SK-N-SH (cell line): ENCODE measurements at regions not wholly inside any gene's neighbourhood (a gene's known extent, or its start where the extent isn't known, plus 50 kb on each side); places are given as distances from the start of the nearest gene placed in this dataset.

Experiments
- CTCF ChIA-PET: fragments of 300-600, 350-600 bp; formaldehyde crosslinking; extraction: SDS; loops from one replicate; lab custom pipeline; 2021; lab: Yijun Ruan, JAX
- POLR2A ChIA-PET: fragments of 350-600 bp; sonication (Branson Sonifier 250); formaldehyde crosslinking; extraction: SDS; loops from one replicate; lab custom pipeline; 2020; ENCODE audit warnings: antibody characterized with exemption, inconsistent platforms; lab: Yijun Ruan, JAX
- DNase-seq: peaks from one replicate; pipeline ENCODE4 v3.0.0; 2012
- H2AFZ ChIP-seq: fragments of 200-600 bp; sonication (generic); 2 replicates; pipeline ENCODE4 v1.8.1; 2016; ENCODE audit warnings: antibody characterized with exemption, mild to moderate bottlenecking, low read depth
- H3F3A ChIP-seq: fragments of 200-600 bp; sonication (generic); replicated peaks from 2 replicates; pipeline ENCODE3; 2016; ENCODE audit warnings: antibody characterized with exemption, mild to moderate bottlenecking; ENCODE audit not compliant: insufficient read depth
- H3K27ac ChIP-seq, 2 experiments: fragments of 200-500 bp in 1 of 2; fragments of 200-600 bp in 1 of 2; sonication (Bioruptor generic) in 1 of 2; sonication (generic), shearing (Covaris generic) in 1 of 2; 2 replicates each; pipeline versions ENCODE4 v1.5.1 to v1.6.1; 2014 to 2016; ENCODE audit warnings: low read depth in 2 of 2, inconsistent platforms in 1 of 2, low read length in 1 of 2, mild to moderate bottlenecking in 1 of 2, mixed read lengths in 1 of 2
- H3K27me3 ChIP-seq: fragments of 200-600 bp; sonication (generic), shearing (Covaris generic); 2 replicates; pipeline ENCODE4 v1.6.1; 2016; ENCODE audit warnings: mixed run types; ENCODE audit not compliant: insufficient read depth
- H3K36me3 ChIP-seq, 2 experiments: fragments of 200-500 bp in 1 of 2; fragments of 200-600 bp in 1 of 2; sonication (Bioruptor generic) in 1 of 2; sonication (generic) in 1 of 2; replicated peaks in 1 of 2; 2 replicates each; pipeline versions ENCODE3 to v1.5.1; 2014 to 2016; ENCODE audit warnings: low read length in 1 of 2, mild to moderate bottlenecking in 1 of 2; ENCODE audit not compliant: insufficient read depth in 2 of 2, control insufficient read depth in 1 of 2
- H3K4me1 ChIP-seq, 2 experiments: fragments of 200-500 bp in 1 of 2; fragments of 200-600 bp in 1 of 2; sonication (Bioruptor generic) in 1 of 2; sonication (generic), shearing (Covaris generic) in 1 of 2; 2 replicates each; pipeline versions ENCODE4 v1.5.1 to v1.6.1; 2014 to 2016; ENCODE audit warnings: low read depth in 1 of 2, low read length in 1 of 2, mixed run types in 1 of 2; ENCODE audit not compliant: insufficient read depth in 2 of 2, control insufficient read depth in 1 of 2
- H3K4me2 ChIP-seq: fragments of 200-600 bp; sonication (generic), shearing (Covaris generic); 2 replicates; pipeline ENCODE4 v1.6.1; 2017; ENCODE audit warnings: mixed run types
- H3K4me3 ChIP-seq, 2 experiments: fragments of 200-500 bp in 1 of 2; fragments of 200-600 bp in 1 of 2; sonication (Bioruptor generic) in 1 of 2; sonication (generic), shearing (Covaris generic) in 1 of 2; 2 replicates each; pipeline versions ENCODE4 v1.5.1 to v1.8.1; 2014 to 2016; ENCODE audit warnings: low read depth in 2 of 2, inconsistent platforms in 1 of 2, low read length in 1 of 2, mild to moderate bottlenecking in 1 of 2, mixed read lengths in 1 of 2, moderate library complexity in 1 of 2
- H3K79me2 ChIP-seq: fragments of 200-600 bp; sonication (generic); 2 replicates; pipeline ENCODE4 v1.8.1; 2017; ENCODE audit warnings: mild to moderate bottlenecking; ENCODE audit not compliant: insufficient read depth
- H3K9ac ChIP-seq: fragments of 200-600 bp; sonication (generic); 2 replicates; pipeline ENCODE4 v1.6.1; 2017; ENCODE audit warnings: mixed run types
- H3K9me2 ChIP-seq: fragments of 200-600 bp; sonication (generic); 2 replicates; pipeline ENCODE4 v1.6.1; 2017; ENCODE audit warnings: mixed run types
- H3K9me3 ChIP-seq: fragments of 200-600 bp; sonication (generic); 2 replicates; pipeline ENCODE4 v1.6.1; 2017; ENCODE audit warnings: mixed run types, mild to moderate bottlenecking, moderate library complexity
- H4K20me1 ChIP-seq: fragments of 200-600 bp; sonication (generic); 2 replicates; pipeline ENCODE4 v1.6.1; 2017; ENCODE audit warnings: mild to moderate bottlenecking, mixed run types; ENCODE audit not compliant: insufficient read depth
- ELF1 ChIP-seq: IDR thresholded peaks from 2 replicates; pipeline ENCODE4 v1.4.0; 2012
- EZH2phosphoT487 ChIP-seq: fragments of 200-600 bp; sonication (generic); IDR thresholded peaks from 2 replicates; pipeline ENCODE4 v1.6.1; 2017; ENCODE audit warnings: low read depth, mixed run types, mild to moderate bottlenecking, antibody characterized with exemption, moderate library complexity, borderline replicate concordance
- FOSL2 ChIP-seq: IDR thresholded peaks from 2 replicates; pipeline ENCODE4 v1.4.0; 2012; ENCODE audit warnings: low read depth, mild to moderate bottlenecking, moderate library complexity, borderline replicate concordance
- FOXJ3 ChIP-seq: sonication (generic); formaldehyde crosslinking; IDR thresholded peaks from 2 replicates; pipeline ENCODE4 v1.5.1; 2020; ENCODE audit warnings: mild to moderate bottlenecking, missing genetic modification reagents
- MEF2A ChIP-seq: IDR thresholded peaks from 2 replicates; pipeline ENCODE4 v1.4.0; 2012; ENCODE audit warnings: low read depth, borderline replicate concordance
- NFIC ChIP-seq: IDR thresholded peaks from 2 replicates; pipeline ENCODE4 v1.4.0; 2012; ENCODE audit warnings: borderline replicate concordance
- NRF1 ChIP-seq: IDR thresholded peaks from 2 replicates; pipeline ENCODE4 v1.6.1; 2012; ENCODE audit warnings: low read depth, mild to moderate bottlenecking, low read length
- POLR2AphosphoS5 ChIP-seq: IDR thresholded peaks from 2 replicates; pipeline ENCODE4 v1.6.1; 2012; ENCODE audit warnings: low read depth, low read length
- RCOR1 ChIP-seq: fragments of 150-350 bp; IDR thresholded peaks from 2 replicates; pipeline ENCODE4 v1.6.1; 2017; ENCODE audit warnings: antibody characterized with exemption, low read length
- SIN3A ChIP-seq: IDR thresholded peaks from 2 replicates; pipeline ENCODE4 v1.6.1; 2012; ENCODE audit warnings: low read depth, mild to moderate bottlenecking, low read length, moderate library complexity, borderline replicate concordance
- TAF1 ChIP-seq: IDR thresholded peaks from 2 replicates; pipeline ENCODE4 v1.6.1; 2012; ENCODE audit warnings: low read depth, mild to moderate bottlenecking, low read length, moderate library complexity, borderline replicate concordance
- WGBS: methylation state at CpG from one replicate; pipeline ENCODE4 v1.1.6; 2017; ENCODE audit warnings: low lambda C conversion rate; 5-methylcytosine and 5-hydroxymethylcytosine counted together
- TF ChIP-seq, protein P1 (sequence below): fragments of 200-600 bp; sonication (generic); IDR thresholded peaks from 2 replicates; pipeline ENCODE4 v1.6.1; 2017; ENCODE audit warnings: antibody characterized with exemption, mild to moderate bottlenecking, moderate library complexity
- TF ChIP-seq, protein P2 (sequence below): IDR thresholded peaks from 2 replicates; pipeline ENCODE4 v1.4.0; 2012; ENCODE audit warnings: low read depth, borderline replicate concordance
- TF ChIP-seq, protein P3 (sequence below): IDR thresholded peaks from 2 replicates; pipeline ENCODE4 v1.6.1; 2012; ENCODE audit warnings: mild to moderate bottlenecking, low read depth, low read length, moderate library complexity
- TF ChIP-seq, protein P4 (sequence below): IDR thresholded peaks from 2 replicates; pipeline ENCODE4 v1.4.0; 2012; ENCODE audit warnings: low read depth
- TF ChIP-seq, protein P5 (sequence below): IDR thresholded peaks from 2 replicates; pipeline ENCODE4 v1.4.0; 2012; ENCODE audit warnings: low read depth, borderline replicate concordance

DNA sequence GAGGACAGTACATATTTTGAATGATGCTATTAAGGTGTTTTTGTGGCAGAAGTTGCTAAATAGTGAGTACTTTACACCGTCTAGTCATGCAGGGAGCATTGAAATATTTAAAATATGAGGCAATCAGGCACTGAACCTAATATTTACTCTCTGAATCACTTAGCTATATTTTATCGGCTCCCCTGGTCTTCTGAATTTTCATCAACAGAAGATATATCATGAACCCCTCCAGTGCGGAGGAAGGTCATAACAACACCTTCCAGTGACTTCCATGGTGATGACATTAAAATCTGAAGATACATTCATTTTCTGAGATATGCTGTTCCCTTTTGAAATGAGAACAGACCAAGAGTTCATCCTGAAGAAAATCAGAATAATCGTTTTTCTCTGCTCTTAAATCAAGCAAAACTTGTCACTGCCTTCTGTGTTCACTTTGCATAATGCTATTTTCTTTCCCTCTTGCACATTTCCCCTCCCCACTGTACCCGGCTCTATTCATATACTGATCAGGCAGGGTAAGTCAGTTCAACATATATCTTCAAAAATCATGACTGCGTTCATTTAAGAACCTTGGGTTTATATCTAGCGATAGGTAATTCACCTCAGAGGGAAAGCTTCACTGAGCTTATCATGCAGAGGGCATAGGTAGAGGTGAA lies 729.9 kb upstream of the GYPC start:
- Histone ChIP-seq H3K4me1 (no peaks in the 10 kb centered on the region), H3K4me2 (no peak overlapping the region), H3K27me3 (no peaks in the 10 kb centered on the region), H3K9me3 (no peaks in the 10 kb centered on the region), H3K36me3 (no peaks in the 10 kb centered on the region), H3K4me3 (no peak overlapping the region), H2AFZ (no peak overlapping the region), H3F3A (no peaks in the 10 kb centered on the region), H3K9me2 (no peaks in the 10 kb centered on the region), H3K9ac (no peak overlapping the region), H4K20me1 (no peaks in the 10 kb centered on the region), H3K79me2 (no peaks in the 10 kb centered on the region), H3K27ac (no peak overlapping the region)
- no peak for TF ChIP-seq EZH2phosphoT487
- no peak for TF ChIP-seq NRF1
- TF ChIP-seq, protein P1, sequence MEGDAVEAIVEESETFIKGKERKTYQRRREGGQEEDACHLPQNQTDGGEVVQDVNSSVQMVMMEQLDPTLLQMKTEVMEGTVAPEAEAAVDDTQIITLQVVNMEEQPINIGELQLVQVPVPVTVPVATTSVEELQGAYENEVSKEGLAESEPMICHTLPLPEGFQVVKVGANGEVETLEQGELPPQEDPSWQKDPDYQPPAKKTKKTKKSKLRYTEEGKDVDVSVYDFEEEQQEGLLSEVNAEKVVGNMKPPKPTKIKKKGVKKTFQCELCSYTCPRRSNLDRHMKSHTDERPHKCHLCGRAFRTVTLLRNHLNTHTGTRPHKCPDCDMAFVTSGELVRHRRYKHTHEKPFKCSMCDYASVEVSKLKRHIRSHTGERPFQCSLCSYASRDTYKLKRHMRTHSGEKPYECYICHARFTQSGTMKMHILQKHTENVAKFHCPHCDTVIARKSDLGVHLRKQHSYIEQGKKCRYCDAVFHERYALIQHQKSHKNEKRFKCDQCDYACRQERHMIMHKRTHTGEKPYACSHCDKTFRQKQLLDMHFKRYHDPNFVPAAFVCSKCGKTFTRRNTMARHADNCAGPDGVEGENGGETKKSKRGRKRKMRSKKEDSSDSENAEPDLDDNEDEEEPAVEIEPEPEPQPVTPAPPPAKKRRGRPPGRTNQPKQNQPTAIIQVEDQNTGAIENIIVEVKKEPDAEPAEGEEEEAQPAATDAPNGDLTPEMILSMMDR: no peak
- CTCF ChIA-PET: no interaction called here
- POLR2A ChIA-PET: no interaction called here
- DNase-seq: no peak
- WGBS: 18% methylated on average over 7 of the region's 7 CpGs

DNA sequence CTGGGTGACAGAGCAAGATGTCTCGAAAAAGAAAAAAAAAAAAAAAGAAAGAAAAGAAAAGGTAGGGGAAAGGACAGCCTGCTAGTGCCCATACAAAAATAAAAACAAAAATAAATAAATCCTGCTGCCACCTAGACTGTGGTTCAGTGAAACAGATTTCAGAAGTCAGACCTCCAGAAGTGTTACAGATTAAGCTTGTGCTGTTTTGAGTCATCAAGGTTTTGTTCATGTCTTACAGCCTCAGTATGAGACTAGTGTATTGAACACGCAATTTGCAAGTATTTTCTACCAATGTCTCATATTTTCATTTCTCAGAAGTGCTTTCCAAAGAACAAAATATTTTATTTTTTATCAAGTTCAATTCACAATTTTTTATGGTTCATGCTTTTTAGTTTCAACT lies 720.4 kb upstream of the GYPC start:
- 2% methylated on average over 2 of the region's 2 CpGs for WGBS
- no peak for DNase-seq
- Histone ChIP-seq H3K27me3 (no peaks in the 10 kb centered on the region), H2AFZ (no peak overlapping the region), H3K9ac (no peak overlapping the region), H3K4me2 (no peak overlapping the region), H3K4me1 (no peaks in the 10 kb centered on the region), H3K36me3 (no peaks in the 10 kb centered on the region), H3K79me2 (no peaks in the 10 kb centered on the region)
- POLR2A ChIA-PET: no interaction called here
- no peak for TF ChIP-seq FOXJ3
- no peak for TF ChIP-seq RCOR1
- TF ChIP-seq ELF1: no peak
- no peak for TF ChIP-seq MEF2A
- TF ChIP-seq POLR2AphosphoS5: no peak
- no peak for TF ChIP-seq SIN3A
- TF ChIP-seq, protein P2, sequence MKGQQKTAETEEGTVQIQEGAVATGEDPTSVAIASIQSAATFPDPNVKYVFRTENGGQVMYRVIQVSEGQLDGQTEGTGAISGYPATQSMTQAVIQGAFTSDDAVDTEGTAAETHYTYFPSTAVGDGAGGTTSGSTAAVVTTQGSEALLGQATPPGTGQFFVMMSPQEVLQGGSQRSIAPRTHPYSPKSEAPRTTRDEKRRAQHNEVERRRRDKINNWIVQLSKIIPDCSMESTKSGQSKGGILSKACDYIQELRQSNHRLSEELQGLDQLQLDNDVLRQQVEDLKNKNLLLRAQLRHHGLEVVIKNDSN: no peak
- TF ChIP-seq, protein P3, sequence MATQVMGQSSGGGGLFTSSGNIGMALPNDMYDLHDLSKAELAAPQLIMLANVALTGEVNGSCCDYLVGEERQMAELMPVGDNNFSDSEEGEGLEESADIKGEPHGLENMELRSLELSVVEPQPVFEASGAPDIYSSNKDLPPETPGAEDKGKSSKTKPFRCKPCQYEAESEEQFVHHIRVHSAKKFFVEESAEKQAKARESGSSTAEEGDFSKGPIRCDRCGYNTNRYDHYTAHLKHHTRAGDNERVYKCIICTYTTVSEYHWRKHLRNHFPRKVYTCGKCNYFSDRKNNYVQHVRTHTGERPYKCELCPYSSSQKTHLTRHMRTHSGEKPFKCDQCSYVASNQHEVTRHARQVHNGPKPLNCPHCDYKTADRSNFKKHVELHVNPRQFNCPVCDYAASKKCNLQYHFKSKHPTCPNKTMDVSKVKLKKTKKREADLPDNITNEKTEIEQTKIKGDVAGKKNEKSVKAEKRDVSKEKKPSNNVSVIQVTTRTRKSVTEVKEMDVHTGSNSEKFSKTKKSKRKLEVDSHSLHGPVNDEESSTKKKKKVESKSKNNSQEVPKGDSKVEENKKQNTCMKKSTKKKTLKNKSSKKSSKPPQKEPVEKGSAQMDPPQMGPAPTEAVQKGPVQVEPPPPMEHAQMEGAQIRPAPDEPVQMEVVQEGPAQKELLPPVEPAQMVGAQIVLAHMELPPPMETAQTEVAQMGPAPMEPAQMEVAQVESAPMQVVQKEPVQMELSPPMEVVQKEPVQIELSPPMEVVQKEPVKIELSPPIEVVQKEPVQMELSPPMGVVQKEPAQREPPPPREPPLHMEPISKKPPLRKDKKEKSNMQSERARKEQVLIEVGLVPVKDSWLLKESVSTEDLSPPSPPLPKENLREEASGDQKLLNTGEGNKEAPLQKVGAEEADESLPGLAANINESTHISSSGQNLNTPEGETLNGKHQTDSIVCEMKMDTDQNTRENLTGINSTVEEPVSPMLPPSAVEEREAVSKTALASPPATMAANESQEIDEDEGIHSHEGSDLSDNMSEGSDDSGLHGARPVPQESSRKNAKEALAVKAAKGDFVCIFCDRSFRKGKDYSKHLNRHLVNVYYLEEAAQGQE: no peak
- TF ChIP-seq, protein P4, sequence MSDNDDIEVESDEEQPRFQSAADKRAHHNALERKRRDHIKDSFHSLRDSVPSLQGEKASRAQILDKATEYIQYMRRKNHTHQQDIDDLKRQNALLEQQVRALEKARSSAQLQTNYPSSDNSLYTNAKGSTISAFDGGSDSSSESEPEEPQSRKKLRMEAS: no peak
- no peak for TF ChIP-seq EZH2phosphoT487
- TF ChIP-seq NFIC: no peak
- TF ChIP-seq, protein P5, sequence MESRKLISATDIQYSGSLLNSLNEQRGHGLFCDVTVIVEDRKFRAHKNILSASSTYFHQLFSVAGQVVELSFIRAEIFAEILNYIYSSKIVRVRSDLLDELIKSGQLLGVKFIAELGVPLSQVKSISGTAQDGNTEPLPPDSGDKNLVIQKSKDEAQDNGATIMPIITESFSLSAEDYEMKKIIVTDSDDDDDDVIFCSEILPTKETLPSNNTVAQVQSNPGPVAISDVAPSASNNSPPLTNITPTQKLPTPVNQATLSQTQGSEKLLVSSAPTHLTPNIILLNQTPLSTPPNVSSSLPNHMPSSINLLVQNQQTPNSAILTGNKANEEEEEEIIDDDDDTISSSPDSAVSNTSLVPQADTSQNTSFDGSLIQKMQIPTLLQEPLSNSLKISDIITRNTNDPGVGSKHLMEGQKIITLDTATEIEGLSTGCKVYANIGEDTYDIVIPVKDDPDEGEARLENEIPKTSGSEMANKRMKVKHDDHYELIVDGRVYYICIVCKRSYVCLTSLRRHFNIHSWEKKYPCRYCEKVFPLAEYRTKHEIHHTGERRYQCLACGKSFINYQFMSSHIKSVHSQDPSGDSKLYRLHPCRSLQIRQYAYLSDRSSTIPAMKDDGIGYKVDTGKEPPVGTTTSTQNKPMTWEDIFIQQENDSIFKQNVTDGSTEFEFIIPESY: no peak
- no peak for TF ChIP-seq TAF1
- no peak for TF ChIP-seq FOSL2
- TF ChIP-seq, all 33 proteins: peak for 0
- H3K9me2 ChIP-seq: no peaks in the 10 kb centered on the region
- no peaks in the 10 kb centered on the region for H4K20me1 ChIP-seq
- H3K27ac ChIP-seq: no peak overlapping the region
- H3F3A ChIP-seq: no peaks in the 10 kb centered on the region
- CTCF ChIA-PET: no interaction called here
- H3K9me3 ChIP-seq: peaks cover 8% of the 10 kb centered on the region; the same call in 1 of the 2 replicates
- H3K4me3 ChIP-seq: no peak overlapping the region
